H9 (cell line): ENCODE measurements at regions not wholly inside any gene's neighbourhood (a gene's known extent, or its start where the extent isn't known, plus 50 kb on each side); places are given as distances from the start of the nearest gene placed in this dataset.

Experiments used
- DNase-seq: peaks from one replicate; pipeline ENCODE4 v3.0.0-alpha.2; 2017
- H2AFZ ChIP-seq: one replicate; pipeline ENCODE4 v1.6.1; 2013; ENCODE audit warnings: mild to moderate bottlenecking, low read length, control low read depth, moderate library complexity
- H2AK5ac ChIP-seq: 2 replicates; pipeline ENCODE4 v1.6.1; 2013; ENCODE audit warnings: low read length, control low read depth, mixed read lengths; ENCODE audit not compliant: insufficient read length
- H2BK120ac ChIP-seq: one replicate; pipeline ENCODE4 v1.6.1; 2013; ENCODE audit warnings: low read depth, mild to moderate bottlenecking, low read length, control low read depth, inconsistent platforms; ENCODE audit not compliant: poor library complexity, severe bottlenecking
- H2BK12ac ChIP-seq: 2 replicates; pipeline ENCODE4 v1.6.1; 2013; ENCODE audit warnings: low read length, control low read depth, mixed read lengths, low read depth; ENCODE audit not compliant: insufficient read length
- H2BK15ac ChIP-seq: 2 replicates; pipeline ENCODE4 v1.6.1; 2013; ENCODE audit warnings: low read depth, low read length, control low read depth
- H2BK20ac ChIP-seq: one replicate; pipeline ENCODE4 v1.6.1; 2013; ENCODE audit warnings: low read depth, mild to moderate bottlenecking, low read length, control low read depth, inconsistent platforms; ENCODE audit not compliant: poor library complexity, severe bottlenecking
- H2BK5ac ChIP-seq: 2 replicates; pipeline ENCODE4 v1.6.1; 2013; ENCODE audit warnings: low read length, control low read depth, mixed read lengths; ENCODE audit not compliant: insufficient read length
- H3K14ac ChIP-seq: 2 replicates; pipeline ENCODE4 v1.6.1; 2013; ENCODE audit warnings: low read length, control low read depth; ENCODE audit not compliant: insufficient read depth
- H3K18ac ChIP-seq: 2 replicates; pipeline ENCODE4 v1.6.1; 2013; ENCODE audit warnings: low read depth, mild to moderate bottlenecking, mixed read lengths, low read length, control low read depth; ENCODE audit not compliant: insufficient read length
- H3K23ac ChIP-seq: 2 replicates; pipeline ENCODE4 v1.6.1; 2013; ENCODE audit warnings: low read length, control low read depth, mixed read lengths, low read depth; ENCODE audit not compliant: insufficient read length
- H3K23me2 ChIP-seq: 2 replicates; pipeline ENCODE4 v1.6.1; 2013; ENCODE audit warnings: low read depth, mild to moderate bottlenecking, mixed read lengths, low read length, control low read depth; ENCODE audit not compliant: insufficient read length, poor library complexity, severe bottlenecking
- H3K27ac ChIP-seq: 2 replicates; pipeline ENCODE4 v1.5.1; 2013; ENCODE audit warnings: low read length, control low read depth, mixed read lengths, low read depth; ENCODE audit not compliant: insufficient read length
- H3K27me3 ChIP-seq: 2 replicates; pipeline ENCODE4 v1.6.1; 2013; ENCODE audit warnings: low read length, control low read depth, inconsistent platforms; ENCODE audit not compliant: insufficient read depth
- H3K4ac ChIP-seq: 2 replicates; pipeline ENCODE4 v1.6.1; 2013; ENCODE audit warnings: low read depth, mild to moderate bottlenecking, control low read depth, inconsistent platforms, low read length, moderate library complexity
- H3K4me1 ChIP-seq: 2 replicates; pipeline ENCODE4 v1.6.1; 2013; ENCODE audit warnings: low read length, control low read depth, inconsistent platforms; ENCODE audit not compliant: insufficient read depth
- H3K4me2 ChIP-seq: 2 replicates; pipeline ENCODE4 v1.6.1; 2013; ENCODE audit warnings: low read length, control low read depth, mixed read lengths; ENCODE audit not compliant: insufficient read length, insufficient read depth
- H3K56ac ChIP-seq: 2 replicates; pipeline ENCODE4 v1.6.1; 2013; ENCODE audit warnings: low read depth, mild to moderate bottlenecking, mixed read lengths, low read length, control low read depth; ENCODE audit not compliant: insufficient read length
- H3K79me1 ChIP-seq: 2 replicates; pipeline ENCODE4 v1.6.1; 2013; ENCODE audit warnings: low read depth, mild to moderate bottlenecking, moderate library complexity, low read length, control low read depth, inconsistent platforms; ENCODE audit not compliant: insufficient read depth, poor library complexity, severe bottlenecking
- H3K79me2 ChIP-seq: 2 replicates; pipeline ENCODE4 v1.6.1; 2013; ENCODE audit warnings: low read length, control low read depth, inconsistent platforms; ENCODE audit not compliant: insufficient read depth
- H3K9ac ChIP-seq: 2 replicates; pipeline ENCODE4 v1.6.1; 2013; ENCODE audit warnings: low read length, control low read depth, mixed read lengths; ENCODE audit not compliant: insufficient read length; ENCODE audit errors: extremely low read depth
- H3K9me3 ChIP-seq: one replicate; pipeline ENCODE4 v1.6.1; 2013; ENCODE audit warnings: low read depth, low read length, inconsistent platforms; ENCODE audit not compliant: control insufficient read depth
- H3T11ph ChIP-seq: one replicate; pipeline ENCODE4 v1.6.1; 2013; ENCODE audit warnings: mild to moderate bottlenecking, low read length, control low read depth, inconsistent platforms
- H4K20me1 ChIP-seq: one replicate; pipeline ENCODE4 v1.6.1; 2013; ENCODE audit not compliant: control insufficient read depth, insufficient read length, insufficient read depth
- H4K5ac ChIP-seq: 2 replicates; pipeline ENCODE4 v1.6.1; 2013; ENCODE audit warnings: low read depth, mild to moderate bottlenecking, mixed read lengths, low read length, control low read depth; ENCODE audit not compliant: insufficient read length
- H4K8ac ChIP-seq: replicated peaks from 2 replicates; pipeline ENCODE4 v1.6.1; 2013; ENCODE audit warnings: low read length, control low read depth, mixed read lengths, low read depth; ENCODE audit not compliant: insufficient read length
- H4K91ac ChIP-seq: 2 replicates; pipeline ENCODE4 v1.6.1; 2013; ENCODE audit warnings: low read depth, mild to moderate bottlenecking, moderate library complexity, mixed read lengths, low read length, control low read depth; ENCODE audit not compliant: insufficient read length
- H3K27ac Mint-ChIP-seq, 3 experiments: 2 replicates in 2 of 3; 3 replicates in 1 of 3; pipeline ENCODE4 v1.8.0; 2020 to 2021; ENCODE audit warnings: mixed read lengths in 3 of 3, mild to moderate bottlenecking in 1 of 3, moderate library complexity in 1 of 3
- H3K27me3 Mint-ChIP-seq: 2 replicates; pipeline ENCODE4 v1.8.0; 2021; ENCODE audit warnings: low read depth, mild to moderate bottlenecking, moderate library complexity, mixed read lengths
- H3K36me3 Mint-ChIP-seq, 3 experiments: 2 replicates in 2 of 3; 3 replicates in 1 of 3; pipeline ENCODE4 v1.8.0; 2020 to 2021; ENCODE audit warnings: low read depth in 3 of 3, mixed read lengths in 3 of 3; ENCODE audit not compliant: insufficient read depth in 1 of 3
- H3K4me1 Mint-ChIP-seq, 2 experiments: 2 replicates each; pipeline ENCODE4 v1.8.0; 2020; ENCODE audit warnings: mixed read lengths in 2 of 2
- H3K4me3 Mint-ChIP-seq, 2 experiments: 2 replicates in 1 of 2; 3 replicates in 1 of 2; pipeline ENCODE4 v1.8.0; 2020 to 2021; ENCODE audit warnings: mild to moderate bottlenecking in 2 of 2, mixed read lengths in 2 of 2, moderate library complexity in 1 of 2
- H3K9me3 Mint-ChIP-seq, 2 experiments: 2 replicates in 1 of 2; 3 replicates in 1 of 2; pipeline ENCODE4 v1.8.0; 2020; ENCODE audit warnings: mild to moderate bottlenecking in 2 of 2, mixed read lengths in 2 of 2, moderate library complexity in 1 of 2
- CTCF ChIP-seq: fragments of 200-600 bp; sonication (generic); conservative IDR thresholded peaks from 3 replicates; pipeline ENCODE4 v1.8.0; 2021; ENCODE audit warnings: antibody characterized with exemption, mild to moderate bottlenecking
- WGBS: extraction: QIAGEN DNeasy Blood & Tissue Kit; methylation state at CpG from one replicate; pipeline ENCODE4 v1.1.7; 2013; ENCODE audit warnings: missing lambda C conversion rate, low lambda C conversion rate, mixed read lengths; ENCODE audit not compliant: insufficient read length; ENCODE audit errors: extremely low coverage; 5-methylcytosine and 5-hydroxymethylcytosine counted together

- no peak for DNase-seq
- Histone ChIP-seq H3K27ac (no peak overlapping the region), H2BK5ac (no peak overlapping the region), H3K9ac (no peak overlapping the region), H3K9me3 (no peaks in the 10 kb centered on the region), H2AFZ (no peak overlapping the region), H4K5ac (no peak overlapping the region), H3K27me3 (no peaks in the 10 kb centered on the region), H2BK120ac (no peak overlapping the region), H3K23ac (no peak overlapping the region), H3K4me2 (no peak overlapping the region), H2AK5ac (no peak overlapping the region), H3K79me2 (no peaks in the 10 kb centered on the region), H2BK12ac (no peak overlapping the region), H4K91ac (no peak overlapping the region), H3K4me1 (peaks cover 4% of the 10 kb centered on the region; the same call in 1 of the 2 replicates), H4K8ac (no peak overlapping the region), H3K14ac (no peak overlapping the region), H2BK15ac (no peak overlapping the region), H3K23me2 (no peaks in the 10 kb centered on the region), H3K56ac (no peak overlapping the region), H2BK20ac (no peak overlapping the region), H3T11ph (no peak overlapping the region), H4K20me1 (no peaks in the 10 kb centered on the region), H3K4ac (no peak overlapping the region), H3K79me1 (no peaks in the 10 kb centered on the region), H3K18ac (no peak overlapping the region)
- no peak for TF ChIP-seq CTCF
- Mint-ChIP-seq H3K4me3 (no peak overlapping the region), H3K27ac (no peak overlapping the region), H3K4me1 (peaks cover 15 to 20% of the 10 kb centered on the region in 2 experiments), H3K36me3 (peaks cover 0 to 7% (median 4%) of the 10 kb centered on the region in 3 experiments; a peak in 3 of 7 replicates), H3K27me3 (peaks cover 2% of the 10 kb centered on the region; the same call in 1 of the 2 replicates), H3K9me3 (peaks cover 7 to 11% of the 10 kb centered on the region in 2 experiments)
- whole genome bisulfite sequencing: no CpG with 5 or more reads among the region's 3 CpGs
Observed at GRCh38 chr14:76597387-76597786, 163.9 kb upstream of the VASH1 start.
